Esophagus mucosa (tissue), 1 donor: ENCODE measurements at regions not wholly inside any gene's neighbourhood (a gene's known extent, or its start where the extent isn't known, plus 50 kb on each side); places are given as distances from the start of the nearest gene placed in this dataset.

ENCODE experiments used
- ATAC-seq: fragments of 200-7000 bp; cut with Tn5 transposase; one replicate; pipeline ENCODE4 v1.9.1; 2020
- donor health status: DM: yes; HTN: yes; CAD: no.

DNA sequence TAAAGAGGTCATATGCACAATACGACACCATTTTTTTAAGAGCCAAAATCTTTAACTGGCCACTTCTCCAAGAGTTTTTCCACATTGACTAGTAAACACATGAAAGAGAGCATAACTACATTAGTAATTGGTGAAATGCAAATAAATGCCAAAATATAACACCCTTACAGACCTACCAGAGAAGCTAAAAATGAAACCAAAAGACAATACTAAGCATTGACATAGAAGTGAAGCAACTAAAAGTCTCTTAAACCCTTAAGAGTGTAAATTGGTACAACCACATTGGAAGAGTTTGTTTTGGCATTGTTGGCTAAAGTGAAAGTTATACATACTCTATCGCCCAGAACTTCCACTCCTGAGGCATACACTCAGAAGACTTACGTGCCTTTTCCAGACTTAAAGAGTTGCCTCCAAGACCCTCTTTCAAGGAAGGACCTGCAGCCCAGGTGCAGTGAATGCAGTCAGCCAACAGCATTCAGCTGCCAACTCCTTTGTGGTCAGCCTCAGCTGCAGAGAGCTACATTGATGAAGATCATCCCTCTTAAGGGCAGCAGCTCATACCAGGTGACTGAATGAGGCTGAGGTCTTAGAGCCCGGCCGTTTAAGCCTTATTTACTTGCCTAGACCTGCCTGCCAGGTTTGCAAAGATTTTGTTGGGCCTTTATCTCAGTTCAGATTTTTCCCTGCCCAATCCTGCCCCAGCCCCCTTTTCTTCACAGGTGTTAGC is 839.1 kb upstream of the ADGRL2 start:
- ATAC-seq, result no peak

DNA sequence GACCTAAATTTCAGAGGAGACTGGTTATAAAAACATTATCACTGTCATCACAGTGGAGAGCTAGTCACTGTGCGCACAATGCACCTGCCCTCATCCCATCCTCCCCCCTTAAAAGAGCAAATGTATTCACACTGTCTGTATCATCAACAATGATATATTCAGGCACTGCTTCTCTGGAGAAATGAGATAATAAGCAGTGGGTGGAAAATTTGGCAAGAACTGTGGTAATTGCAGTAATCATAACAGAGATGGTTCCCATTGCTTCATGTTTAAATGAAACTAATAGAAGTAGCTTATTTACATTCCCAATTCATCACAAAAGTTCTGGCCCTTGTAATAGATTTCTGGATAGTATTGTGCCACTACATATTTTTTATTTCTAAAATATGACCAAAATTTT is 867.4 kb upstream of the ADGRL2 start:
- no peak for ATAC-seq

GRCh38 chr1:80931178-80931577 is 869.6 kb upstream of the ADGRL2 start:
- ATAC-seq, result no peak

DNA sequence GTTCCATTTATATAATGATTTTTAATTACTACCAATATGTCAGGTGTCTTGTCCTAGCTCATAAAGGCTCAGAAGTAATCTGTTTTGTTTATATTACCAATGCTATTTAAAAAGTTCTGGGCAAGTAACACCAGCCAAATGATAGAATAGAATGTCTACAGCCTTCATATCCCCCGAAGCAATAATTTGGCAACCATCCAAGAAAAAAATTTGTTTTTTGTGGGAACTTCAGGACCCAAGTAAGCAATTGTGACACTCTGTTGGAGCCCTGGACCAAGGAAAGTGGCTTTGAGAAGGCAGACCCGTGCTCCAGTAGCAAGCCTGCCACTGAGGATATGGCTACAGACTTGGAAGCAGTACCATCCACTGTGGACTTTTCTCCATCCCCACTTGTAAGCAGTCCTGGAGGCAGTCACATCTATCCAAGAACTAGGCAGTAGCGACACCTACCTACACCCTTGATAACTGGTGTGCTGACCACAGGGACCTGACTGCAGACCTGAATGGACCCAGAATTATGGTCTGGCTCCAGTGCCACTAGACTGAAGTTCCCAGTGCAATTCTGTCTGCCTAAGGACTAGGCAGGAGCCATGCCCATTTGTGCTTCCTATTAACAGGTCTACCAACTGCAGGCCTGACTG is 870.7 kb upstream of the ADGRL2 start:
- no peak for ATAC-seq

DNA sequence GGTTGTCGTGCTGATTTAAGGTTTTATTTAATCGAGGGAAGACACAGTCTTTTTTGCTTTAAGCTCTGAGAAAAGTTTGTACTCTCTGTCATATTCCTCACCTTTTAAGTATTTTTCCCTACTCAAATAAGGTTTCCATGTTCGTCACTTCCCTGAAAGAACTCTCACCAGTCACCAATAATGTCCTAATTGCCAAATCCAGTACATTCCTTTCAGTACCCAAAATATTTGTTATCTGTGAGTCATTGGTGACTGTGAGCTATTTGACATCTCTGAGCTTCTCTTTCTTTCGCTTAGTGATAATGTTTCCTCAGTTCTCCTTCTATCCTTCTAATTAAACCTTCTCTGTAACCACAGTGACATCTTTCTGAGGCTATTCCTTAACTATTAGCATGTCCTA is 874.2 kb upstream of the ADGRL2 start:
- no peak for ATAC-seq

GRCh38 chr1:80925130-80925805 is 875.5 kb upstream of the ADGRL2 start:
- no peak for ATAC-seq

GRCh38 chr1:80924290-80924689 is 876.4 kb upstream of the ADGRL2 start:
- no peak for ATAC-seq

DNA sequence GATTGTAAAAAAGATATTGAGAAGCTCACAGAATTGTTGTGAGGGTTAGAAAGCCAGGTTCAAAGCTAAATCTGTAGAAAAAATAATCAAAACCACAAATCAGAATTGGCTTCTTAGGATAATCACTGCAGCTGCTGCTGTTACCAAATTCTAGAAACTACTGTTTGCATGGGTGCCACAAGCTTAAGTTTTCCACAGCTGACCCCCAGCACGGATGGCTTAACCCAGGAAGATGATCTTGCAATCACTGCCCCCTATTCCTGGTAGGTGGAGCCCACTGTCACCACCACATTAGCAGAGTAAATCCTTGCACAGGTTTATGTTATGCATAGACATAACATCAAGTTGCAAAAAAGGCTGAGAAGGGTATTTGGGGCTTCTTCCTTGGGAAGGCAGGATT is 877.8 kb upstream of the ADGRL2 start:
- no peak for ATAC-seq

GRCh38 chr1:80919426-80919825 is 881.3 kb upstream of the ADGRL2 start:
- ATAC-seq, result peak; percentile 49

- ATAC-seq, result no peak
Observed at GRCh38 chr1:80918380-80918779, 882.4 kb upstream of the ADGRL2 start.

DNA sequence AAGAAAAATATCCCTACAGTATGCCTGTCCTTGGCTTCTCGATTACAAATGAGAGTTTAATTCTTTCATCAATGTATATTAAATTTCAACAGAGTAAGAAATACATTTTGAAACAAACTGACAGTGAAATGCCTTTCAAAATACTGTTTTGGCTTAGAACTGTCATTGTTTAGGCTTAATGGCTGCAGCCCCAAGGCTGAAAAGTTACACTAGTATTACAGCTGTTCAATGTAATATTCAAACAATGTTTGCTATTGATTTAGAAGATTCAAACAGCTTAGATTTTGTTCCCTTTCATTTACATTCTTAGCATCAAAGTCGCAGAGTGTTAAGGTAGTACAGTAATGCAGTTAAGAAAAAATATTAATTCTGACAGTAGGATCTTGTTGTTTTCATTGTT is 882.9 kb upstream of the ADGRL2 start:
- no peak for ATAC-seq

GRCh38 chr1:80917225-80917624 is 883.5 kb upstream of the ADGRL2 start:
- ATAC-seq, result no peak

- no peak for ATAC-seq
Observed at GRCh38 chr1:80915491-80915890, 885.2 kb upstream of the ADGRL2 start.

DNA sequence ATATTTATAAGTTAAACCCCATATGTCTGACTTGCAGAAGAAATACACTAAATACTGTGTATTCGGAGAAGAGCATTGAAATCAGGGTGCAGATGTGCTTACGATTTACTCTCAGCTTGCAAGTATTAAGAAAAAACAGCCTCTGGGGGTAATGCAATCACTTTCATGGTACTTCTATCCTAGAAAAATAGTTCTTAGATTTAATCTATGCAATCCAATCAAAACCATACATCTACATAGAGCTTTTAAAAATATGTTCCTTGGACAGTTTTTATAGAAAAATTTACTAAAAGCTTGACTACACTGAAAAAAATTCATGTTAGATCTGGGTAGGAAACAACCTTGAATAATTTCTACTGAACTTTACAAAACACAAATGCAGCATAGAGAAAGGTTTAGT is 890.3 kb upstream of the ADGRL2 start:
- ATAC-seq, result no peak

DNA sequence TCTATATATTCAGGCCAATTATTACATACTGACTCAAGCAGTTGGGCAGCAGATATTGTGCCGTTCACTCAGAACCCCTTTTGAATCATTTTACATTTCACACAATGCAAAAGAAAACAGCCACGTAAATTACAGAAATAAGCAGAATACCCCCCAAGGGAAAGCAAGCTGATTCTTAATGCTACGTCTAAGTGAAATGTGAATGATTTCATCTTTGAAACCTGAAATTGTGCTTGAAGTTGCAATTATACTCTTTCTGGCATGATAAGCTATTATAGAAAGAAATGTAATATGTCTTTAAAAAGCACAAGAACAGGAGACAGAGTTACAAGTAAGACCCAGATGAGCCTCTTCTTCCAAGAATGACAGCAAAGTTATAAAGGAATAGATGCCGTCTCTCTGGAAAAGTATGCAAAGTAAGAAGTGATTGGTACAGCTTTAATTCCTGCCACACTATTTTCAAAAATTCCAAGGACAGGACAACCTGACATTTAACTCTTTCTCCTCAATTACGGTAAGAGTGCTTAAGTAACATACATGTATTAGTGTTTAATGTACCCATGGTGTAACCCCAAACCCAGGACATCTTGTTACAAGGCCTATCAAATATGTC is 891.5 kb upstream of the ADGRL2 start:
- ATAC-seq, result no peak

- no peak for ATAC-seq
Observed at GRCh38 chr1:80896781-80897356, 903.9 kb upstream of the ADGRL2 start.

GRCh38 chr1:80894921-80895320 is 905.8 kb upstream of the ADGRL2 start:
- ATAC-seq, result no peak

DNA sequence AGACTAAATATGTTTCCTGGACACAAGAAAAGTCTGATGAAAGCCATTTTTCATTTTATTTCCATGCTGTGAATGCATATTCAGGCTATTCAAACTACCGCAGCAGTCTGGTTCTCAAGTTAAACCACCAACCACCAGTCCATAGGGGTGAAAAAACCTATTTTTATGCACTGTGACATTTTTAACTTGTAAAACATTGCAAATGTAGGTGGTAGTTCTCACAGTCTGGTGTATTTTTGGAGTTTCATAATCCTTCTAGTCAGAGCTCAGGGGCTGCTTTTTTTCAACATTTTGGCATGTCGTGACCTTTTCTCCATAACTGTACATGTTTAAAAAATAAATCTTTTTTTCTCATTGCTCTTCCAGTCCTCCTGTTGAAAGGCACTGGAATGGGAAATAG is 907.6 kb upstream of the ADGRL2 start:
- no peak for ATAC-seq

- no peak for ATAC-seq
Observed at GRCh38 chr1:80892539-80892938, 908.2 kb upstream of the ADGRL2 start.

GRCh38 chr1:80891871-80892270 is 908.9 kb upstream of the ADGRL2 start:
- ATAC-seq, result no peak

GRCh38 chr1:80882553-80882952 is 918.2 kb upstream of the ADGRL2 start:
- no peak for ATAC-seq

- no peak for ATAC-seq
Observed at GRCh38 chr1:80878343-80878742, 922.4 kb upstream of the ADGRL2 start.

DNA sequence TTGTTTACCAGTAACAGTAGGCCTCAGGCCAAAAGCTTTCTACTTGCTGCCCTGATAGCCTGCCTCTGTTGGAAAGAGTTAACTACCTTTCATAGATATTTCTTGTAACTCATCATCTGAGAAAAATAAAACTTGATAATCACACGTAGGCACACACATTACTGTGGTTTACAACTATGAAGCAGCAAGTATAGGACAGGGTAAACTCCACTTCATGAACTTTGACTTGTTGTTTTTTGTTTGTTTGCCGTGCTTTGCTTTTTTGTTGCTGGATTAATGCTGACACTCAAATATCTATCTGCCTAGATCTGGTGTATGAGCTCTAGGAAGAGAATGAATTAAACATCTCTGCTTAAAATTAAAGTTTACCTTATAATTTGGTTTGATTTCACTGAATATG is 924.7 kb upstream of the ADGRL2 start:
- no peak for ATAC-seq
